HepG2 (cell line): ENCODE measurements at regions not wholly inside any gene's neighbourhood (a gene's known extent, or its start where the extent isn't known, plus 50 kb on each side); places are given as distances from the start of the nearest gene placed in this dataset.

Source experiments
- ADNP ChIP-seq: sonication (generic); formaldehyde crosslinking; IDR thresholded peaks from 2 replicates; pipeline ENCODE4 v1.4.0; 2020; ENCODE audit warnings: missing genetic modification reagents
- ASH2L ChIP-seq: fragments of 300-600, 200-600 bp; sonication (generic); IDR thresholded peaks from 2 replicates; pipeline ENCODE4 v1.7.0; 2017; ENCODE audit warnings: low read depth, mild to moderate bottlenecking, moderate library complexity, mixed read lengths, low read length; ENCODE audit not compliant: insufficient read length
- CBX1 ChIP-seq: IDR thresholded peaks from one replicate; pipeline ENCODE4 v1.6.1; 2016; ENCODE audit warnings: antibody characterized with exemption, low read depth
- CCDC6 ChIP-seq: sonication (generic); formaldehyde crosslinking; IDR thresholded peaks from 2 replicates; pipeline ENCODE4 v1.8.1; 2022; ENCODE audit warnings: mild to moderate bottlenecking, missing genetic modification reagents, moderate library complexity
- EHMT2 ChIP-seq: fragments of 200-600 bp; sonication (generic); IDR thresholded peaks from 2 replicates; pipeline ENCODE4 v1.7.0; 2017; ENCODE audit warnings: antibody characterized with exemption, low read depth, low read length, borderline replicate concordance
- FOXC1 ChIP-seq: sonication (generic); formaldehyde crosslinking; IDR thresholded peaks from 2 replicates; pipeline ENCODE4 v1.8.0; 2022; ENCODE audit warnings: mild to moderate bottlenecking, missing genetic modification reagents, borderline replicate concordance
- GABPB1 ChIP-seq: IDR thresholded peaks from 2 replicates; pipeline ENCODE4 v1.6.1; 2016; ENCODE audit warnings: mild to moderate bottlenecking, missing genetic modification reagents, moderate library complexity, missing compliant biosample characterization
- HOXD1 ChIP-seq: sonication (generic); formaldehyde crosslinking; IDR thresholded peaks from 2 replicates; pipeline ENCODE4 v1.5.0; 2020; ENCODE audit warnings: missing genetic modification reagents
- KDM2A ChIP-seq: sonication (generic); formaldehyde crosslinking; IDR thresholded peaks from 2 replicates; pipeline ENCODE4 v1.4.0; 2020; ENCODE audit warnings: low read depth, missing genetic modification reagents, borderline replicate concordance
- MTF1 ChIP-seq: sonication (generic); formaldehyde crosslinking; IDR thresholded peaks from 2 replicates; pipeline ENCODE4 v1.5.0; 2020; ENCODE audit warnings: missing genetic modification reagents
- MYC ChIP-seq: sonication (generic); formaldehyde crosslinking; IDR thresholded peaks from 2 replicates; pipeline ENCODE4 v1.9.0; 2021; ENCODE audit warnings: missing genetic modification reagents, borderline replicate concordance
- NKX3-1 ChIP-seq: sonication (generic); formaldehyde crosslinking; IDR thresholded peaks from 2 replicates; pipeline ENCODE4 v1.5.0; 2020; ENCODE audit warnings: missing genetic modification reagents
- NR2F2 ChIP-seq: IDR thresholded peaks from 2 replicates; pipeline ENCODE4 v1.6.1; 2012; ENCODE audit warnings: low read depth, inconsistent platforms, borderline replicate concordance
- PAF1 ChIP-seq: IDR thresholded peaks from 2 replicates; pipeline ENCODE4 v1.6.1; 2016; ENCODE audit warnings: missing genetic modification reagents, missing compliant biosample characterization
- PRPF4 ChIP-seq: fragments of 200-400 bp; formaldehyde crosslinking; IDR thresholded peaks from 2 replicates; pipeline ENCODE4 v1.6.1; 2016; ENCODE audit warnings: low read length, low read depth; ENCODE audit not compliant: poor library complexity, severe bottlenecking
- ZBTB25 ChIP-seq: IDR thresholded peaks from 2 replicates; pipeline ENCODE4 v1.6.1; 2018; ENCODE audit warnings: missing genetic modification reagents
- ZBTB4 ChIP-seq: sonication (generic); formaldehyde crosslinking; IDR thresholded peaks from 2 replicates; pipeline ENCODE4 v1.4.0; 2020; ENCODE audit warnings: missing genetic modification reagents, mild to moderate bottlenecking, borderline replicate concordance
- ZFY ChIP-seq: sonication (generic); formaldehyde crosslinking; IDR thresholded peaks from 2 replicates; pipeline ENCODE4 v1.4.0; 2020; ENCODE audit warnings: missing genetic modification reagents
- ZKSCAN8 ChIP-seq: IDR thresholded peaks from 2 replicates; pipeline ENCODE4 v1.6.1; 2016; ENCODE audit warnings: borderline replicate concordance, missing genetic modification reagents, missing compliant biosample characterization
- ZMYM3 ChIP-seq: sonication (generic); formaldehyde crosslinking; IDR thresholded peaks from 2 replicates; pipeline ENCODE4 v1.5.1; 2020; ENCODE audit warnings: mild to moderate bottlenecking, missing genetic modification reagents
- ZNF24 ChIP-seq: fragments of 450-650 bp; IDR thresholded peaks from 2 replicates; pipeline ENCODE4 v1.6.1; 2017; ENCODE audit warnings: antibody characterized with exemption, mild to moderate bottlenecking
- ZNF276 ChIP-seq: sonication (generic); formaldehyde crosslinking; IDR thresholded peaks from 2 replicates; pipeline ENCODE4 v1.4.0; 2020; ENCODE audit warnings: mild to moderate bottlenecking, low read depth, missing genetic modification reagents
- ZNF460 ChIP-seq: sonication (generic); formaldehyde crosslinking; IDR thresholded peaks from 2 replicates; pipeline ENCODE4 v1.5.1; 2020; ENCODE audit warnings: missing genetic modification reagents, mild to moderate bottlenecking, borderline replicate concordance
- ZNF674 ChIP-seq: sonication (generic); formaldehyde crosslinking; IDR thresholded peaks from 2 replicates; pipeline ENCODE4 v1.5.0; 2020; ENCODE audit warnings: low read depth, mild to moderate bottlenecking, missing genetic modification reagents
- ZNF841 ChIP-seq: sonication (generic); formaldehyde crosslinking; IDR thresholded peaks from 2 replicates; pipeline ENCODE4 v1.8.1; 2023; ENCODE audit warnings: missing genetic modification reagents, borderline replicate concordance
- ZNF878 ChIP-seq: sonication (generic); formaldehyde crosslinking; IDR thresholded peaks from 2 replicates; pipeline ENCODE4 v1.8.1; 2023; ENCODE audit warnings: mild to moderate bottlenecking, missing genetic modification reagents, moderate library complexity

- TF ChIP-seq ZNF24, result peak; percentile 94
- TF ChIP-seq ZNF460 (CRISPR knock-in tag), result no peak
- TF ChIP-seq EHMT2, result no peak
- peak; percentile 12; the same call in 1 of the 2 replicates for TF ChIP-seq ZBTB25 (CRISPR knock-in tag)
- TF ChIP-seq NR2F2, result no peak
- TF ChIP-seq ZKSCAN8 (CRISPR knock-in tag), result peak; percentile 30; the same call in 1 of the 2 replicates
- no peak for TF ChIP-seq HOXD1 (CRISPR knock-in tag)
- TF ChIP-seq MTF1, result no peak
- TF ChIP-seq PAF1 (CRISPR knock-in tag), result no peak
- peak; percentile 61; the same call in 1 of the 2 replicates for TF ChIP-seq ZMYM3 (CRISPR knock-in tag)
- TF ChIP-seq ASH2L, result peak; percentile 20
- TF ChIP-seq ZBTB4, result no peak
- TF ChIP-seq NKX3-1 (CRISPR knock-in tag), result no peak
- TF ChIP-seq GABPB1 (CRISPR knock-in tag), result peak; percentile 26; the same call in 1 of the 2 replicates
- TF ChIP-seq KDM2A, result peak; percentile 72
- TF ChIP-seq ZFY (CRISPR knock-in tag), result no peak
- TF ChIP-seq ZNF674, result no peak
- peak; percentile 24 for TF ChIP-seq CBX1
- no peak for TF ChIP-seq ZNF841 (CRISPR knock-in tag)
- TF ChIP-seq CCDC6 (CRISPR knock-in tag), result no peak
- peak; percentile 77 for TF ChIP-seq PRPF4
- TF ChIP-seq ZNF276 (CRISPR knock-in tag), result no peak
- TF ChIP-seq ZNF878 (CRISPR knock-in tag), result peak; percentile 36; the same call in 1 of the 2 replicates
- no peak for TF ChIP-seq FOXC1 (CRISPR knock-in tag)
- peak; percentile 43; the same call in 1 of the 2 replicates for TF ChIP-seq MYC (CRISPR knock-in tag)
- peak; percentile 89 for TF ChIP-seq ADNP (CRISPR knock-in tag)
These were observed 71.6 kb downstream of the GPX5 start (continued) for GRCh38 chr6:28597217-28597835.
